GM19324 (cell line): ENCODE measurements at regions not wholly inside any gene's neighbourhood (a gene's known extent, or its start where the extent isn't known, plus 50 kb on each side); places are given as distances from the start of the nearest gene placed in this dataset.

Experiments used
- ATAC-seq: cut with Tn5 transposase; IDR thresholded peaks from one replicate; pipeline ENCODE4 v1.9.1; 2021; ENCODE audit warnings: mild to moderate bottlenecking, moderate library complexity; ENCODE audit not compliant: unreplicated experiment, low FRiP score

DNA sequence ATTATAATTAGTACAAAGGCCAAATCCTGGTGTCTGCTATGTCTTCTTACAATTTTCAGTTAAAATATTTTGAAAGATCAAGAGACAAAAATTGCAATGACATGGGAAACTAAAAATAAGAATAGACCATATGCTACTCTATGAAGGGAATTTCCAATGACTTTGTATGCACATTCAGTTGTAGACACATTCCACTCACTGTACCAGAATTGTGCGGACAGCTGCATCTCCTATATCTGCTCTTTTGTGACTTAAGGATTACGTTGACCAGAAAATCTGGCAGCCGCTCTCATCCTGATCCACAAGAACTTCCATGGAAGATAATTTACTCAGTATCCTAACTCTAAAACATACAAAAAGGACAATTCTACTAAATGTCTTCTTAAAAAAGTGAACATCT is 493.9 kb upstream of the KCNMB2 start:
- ATAC-seq, result no peak

DNA sequence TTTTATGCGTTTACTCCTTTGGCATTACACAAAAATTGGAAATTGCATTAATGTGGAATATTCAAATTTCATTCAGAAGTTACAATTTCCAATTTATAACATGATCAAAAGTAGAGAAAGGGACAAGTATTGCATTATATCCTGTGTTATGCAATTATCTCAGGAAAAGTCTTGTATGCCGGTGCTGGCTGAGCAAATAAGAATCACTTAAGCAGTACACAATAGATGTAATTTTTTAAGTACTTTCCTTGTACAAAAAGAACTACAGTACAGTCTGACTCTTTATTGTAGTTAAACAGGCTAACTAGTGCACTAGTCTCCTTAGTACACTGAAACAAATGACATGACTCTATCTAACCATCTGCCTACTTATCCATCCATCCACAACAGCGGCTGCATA is 493.2 kb upstream of the KCNMB2 start:
- no peak for ATAC-seq

DNA sequence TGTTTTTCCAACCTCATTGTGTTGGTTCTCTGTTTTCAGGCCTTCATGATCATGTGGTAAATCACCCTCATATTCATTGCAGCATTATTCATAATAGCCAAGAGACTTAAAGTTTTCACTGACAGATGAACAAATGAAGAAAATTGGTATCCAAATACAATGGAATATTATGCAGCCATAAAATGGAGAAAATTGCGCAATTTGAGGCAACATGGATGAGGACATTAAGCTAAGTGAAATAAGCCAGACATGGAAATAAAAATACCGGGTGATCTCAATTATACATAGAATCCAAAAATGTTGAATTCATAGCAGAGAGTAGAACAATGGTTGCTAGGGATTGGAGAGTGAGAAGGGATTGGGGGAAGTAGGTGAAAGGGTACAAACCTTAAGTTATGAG is 491.9 kb upstream of the KCNMB2 start:
- no peak for ATAC-seq

DNA sequence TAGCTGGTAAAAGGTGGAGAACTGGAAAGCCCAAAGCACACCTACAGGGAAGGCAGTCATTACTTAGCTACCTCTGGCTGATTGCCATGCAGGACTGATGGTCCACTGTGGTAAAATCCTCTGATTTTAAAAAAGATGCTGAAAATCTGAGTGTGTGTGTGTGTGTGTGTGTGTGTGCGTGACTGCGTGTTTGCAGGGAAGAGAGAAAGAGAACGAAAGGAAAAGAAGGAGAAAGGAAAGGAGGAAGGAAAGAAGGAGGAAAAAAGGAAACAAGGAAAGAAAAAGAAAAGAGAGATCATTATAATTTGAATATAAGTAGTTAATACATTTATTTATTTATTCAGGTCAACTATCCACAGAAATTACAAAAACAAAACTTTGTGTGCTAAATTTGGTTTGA is 488.7 kb upstream of the KCNMB2 start:
- no peak for ATAC-seq

GRCh38 chr3:178048768-178049167 is 487.5 kb upstream of the KCNMB2 start:
- no peak for ATAC-seq

GRCh38 chr3:178054471-178054870 is 481.8 kb upstream of the KCNMB2 start:
- no peak for ATAC-seq

GRCh38 chr3:178055939-178056338 is 480.3 kb upstream of the KCNMB2 start:
- no peak for ATAC-seq

DNA sequence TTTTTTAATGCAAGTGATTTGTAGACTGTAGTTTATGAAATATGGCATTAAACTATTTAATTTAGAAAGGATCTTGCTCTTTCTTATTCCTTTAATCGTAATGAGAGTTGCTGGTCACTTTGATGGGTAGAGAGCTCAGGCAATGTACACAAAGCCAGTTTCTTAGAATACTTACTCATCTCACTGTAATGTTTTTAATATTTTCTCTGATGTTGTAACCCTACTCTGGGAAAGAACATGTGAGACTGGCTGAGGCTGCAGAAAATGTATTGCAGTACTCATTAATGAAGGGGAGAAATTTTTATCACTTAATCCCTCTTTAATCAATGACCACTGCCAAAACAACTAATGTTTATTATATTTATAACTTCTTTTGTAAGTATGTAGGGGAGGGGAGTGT is 479.4 kb upstream of the KCNMB2 start:
- ATAC-seq, result no peak

GRCh38 chr3:178058629-178059028 is 477.6 kb upstream of the KCNMB2 start:
- ATAC-seq, result no peak

- ATAC-seq, result no peak
Measured at GRCh38 chr3:178059119-178059518, 477.1 kb upstream of the KCNMB2 start.

- no peak for ATAC-seq
Measured at GRCh38 chr3:178059836-178060235, 476.4 kb upstream of the KCNMB2 start.

GRCh38 chr3:178060407-178060806 is 475.8 kb upstream of the KCNMB2 start:
- ATAC-seq, result no peak

DNA sequence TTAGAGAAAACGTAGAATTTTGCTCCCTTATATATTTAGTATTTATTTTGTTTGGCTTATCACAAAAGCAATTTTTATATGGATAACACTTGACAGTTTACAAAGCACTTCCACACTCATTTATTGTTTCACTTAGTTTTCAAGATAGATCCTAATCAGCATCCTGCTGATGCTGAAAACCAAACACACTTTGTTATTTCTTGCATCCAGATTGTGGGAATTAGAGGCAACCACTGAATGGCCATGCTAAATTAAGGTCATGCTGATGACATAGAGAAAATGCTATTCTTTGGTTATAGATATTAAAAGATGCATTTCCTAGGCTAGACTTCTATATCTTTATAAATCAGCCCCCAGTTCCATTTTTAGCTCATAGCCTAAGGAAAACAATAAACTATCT is 474.1 kb upstream of the KCNMB2 start:
- no peak for ATAC-seq

DNA sequence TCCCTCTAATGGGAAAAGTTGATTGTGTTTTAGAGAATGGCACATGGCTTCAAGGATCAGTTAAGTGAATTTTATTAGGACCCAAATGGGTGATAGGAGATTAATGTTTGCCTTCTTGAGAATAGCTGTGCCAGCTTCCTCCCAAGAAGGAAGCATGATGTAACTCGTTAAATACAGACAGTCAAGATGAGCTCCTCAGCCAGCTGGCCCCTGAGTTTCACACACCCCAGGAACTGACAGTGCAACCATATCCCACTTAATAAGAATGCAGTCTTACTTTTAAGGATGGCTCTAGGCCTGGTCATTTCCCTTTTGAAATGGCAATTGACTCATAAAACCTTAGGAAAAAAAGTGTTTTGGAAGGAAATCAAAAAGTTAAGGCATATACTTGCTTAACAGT is 472.8 kb upstream of the KCNMB2 start:
- no peak for ATAC-seq

DNA sequence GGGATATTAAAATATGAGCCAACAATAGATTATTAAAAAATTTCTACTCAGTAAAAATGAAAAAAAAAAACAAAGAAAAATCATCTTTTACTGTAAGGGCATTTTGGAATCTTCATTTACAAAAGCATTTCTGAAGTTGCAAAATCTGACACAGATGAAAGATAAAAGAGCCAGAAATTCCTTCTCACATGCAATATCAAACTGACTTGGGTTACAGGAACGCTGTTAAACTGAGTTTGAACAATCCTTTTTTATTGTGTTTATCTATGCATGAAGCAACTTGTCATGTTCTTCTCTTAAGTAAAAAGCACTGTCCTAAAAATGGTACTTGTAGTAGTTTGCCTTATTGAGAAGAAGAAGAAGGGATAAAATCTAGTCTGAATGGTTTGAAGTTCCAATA is 468.5 kb upstream of the KCNMB2 start:
- no peak for ATAC-seq

- ATAC-seq, result no peak
Measured at GRCh38 chr3:178072391-178073305, 463.6 kb upstream of the KCNMB2 start.

- ATAC-seq, result no peak
Measured at GRCh38 chr3:178073366-178073765, 462.9 kb upstream of the KCNMB2 start.

GRCh38 chr3:178075344-178075743 is 460.9 kb upstream of the KCNMB2 start:
- no peak for ATAC-seq

GRCh38 chr3:178078953-178079352 is 457.3 kb upstream of the KCNMB2 start:
- ATAC-seq, result no peak

GRCh38 chr3:178079966-178080365 is 456.3 kb upstream of the KCNMB2 start:
- ATAC-seq, result no peak

GRCh38 chr3:178082326-178082906 is 453.8 kb upstream of the KCNMB2 start:
- ATAC-seq, result no peak
